Testis (tissue), 2 donors: ENCODE measurements at regions not wholly inside any gene's neighbourhood (a gene's known extent, or its start where the extent isn't known, plus 50 kb on each side); places are given as distances from the start of the nearest gene placed in this dataset.

Experiments
- DNase-seq: peaks from one replicate; pipeline ENCODE4 v3.0.0-alpha.2; 2019
- H3K27ac ChIP-seq, 2 donors: fragments of 200-600 bp; sonication (generic); one replicate each; pipeline ENCODE4 v1.5.1; 2019
- H3K27me3 ChIP-seq: fragments of 200-600 bp; sonication (generic); one replicate; pipeline ENCODE4 v1.5.1; 2019
- H3K36me3 ChIP-seq: fragments of 200-600 bp; sonication (generic); one replicate; pipeline ENCODE4 v1.5.1; 2017; ENCODE audit warnings: low read depth; ENCODE audit errors: missing control alignments
- H3K4me1 ChIP-seq: fragments of 200-600 bp; sonication (generic); one replicate; pipeline ENCODE4 v1.5.1; 2019
- H3K4me3 ChIP-seq, 2 donors: fragments of 200-600 bp; sonication (generic); one replicate each; pipeline ENCODE4 v1.5.1; 2017 to 2019
- H3K9me3 ChIP-seq: fragments of 200-600 bp; sonication (generic); one replicate; pipeline ENCODE4 v1.5.1; 2017
- CTCF ChIP-seq, 3 experiments: fragments of 450-650 bp in 2 of 3; fragments of 200-600 bp in 1 of 3; sonication (generic) in 1 of 3; IDR thresholded peaks; one replicate each; pipeline ENCODE4 v1.5.1; 2016 to 2019; ENCODE audit warnings: antibody characterized with exemption in 3 of 3, mild to moderate bottlenecking in 2 of 3, moderate library complexity in 1 of 3
- POLR2A ChIP-seq: fragments of 450-650 bp; IDR thresholded peaks from one replicate; pipeline ENCODE4 v1.6.1; 2017; ENCODE audit warnings: antibody characterized with exemption, mild to moderate bottlenecking, moderate library complexity
- WGBS, 2 donors: methylation state at CpG; one replicate each; pipeline ENCODE4 v1.1.5; 2018; 5-methylcytosine and 5-hydroxymethylcytosine counted together
- intact Hi-C: fragments of 100-400 bp; cut with DNase I; formaldehyde crosslinking; loops from one replicate; pipeline ENCODE4 v1.15.1; 2023; ENCODE audit warnings: low total_unique reads

- H3K4me1 ChIP-seq, result no peaks in the 10 kb centered on the region
- intact Hi-C loops, result no loop called here
- no peaks in the 10 kb centered on the region for H3K9me3 ChIP-seq
- no peaks in the 10 kb centered on the region for H3K36me3 ChIP-seq
- TF ChIP-seq CTCF (IDR thresholded peaks at IDR 0.05) (no peak), POLR2A (no peak)
- H3K27ac ChIP-seq, result no peak overlapping the region
- no peaks in the 10 kb centered on the region for H3K27me3 ChIP-seq
- WGBS, 2 donors, result 69 to 74% methylated on average over 3 of the region's 3 CpGs
- no peak for DNase-seq
- no peak overlapping the region for H3K4me3 ChIP-seq
These were observed 167.1 kb upstream of the TRIM24 start for GRCh38 chr7:138292951-138293350.

- DNase-seq, result no peak
- Histone ChIP-seq H3K4me1 (no peaks in the 10 kb centered on the region), H3K9me3 (no peaks in the 10 kb centered on the region), H3K4me3 (no peak overlapping the region), H3K27ac (no peak overlapping the region), H3K36me3 (no peaks in the 10 kb centered on the region), H3K27me3 (no peaks in the 10 kb centered on the region)
- TF ChIP-seq POLR2A (no peak), CTCF (IDR thresholded peaks at IDR 0.05) (no peak)
- WGBS, 2 donors, result 70 to 72% methylated on average over 3 of the region's 3 CpGs
- intact Hi-C loops, result no loop called here
These were observed 164.9 kb upstream of the TRIM24 start for GRCh38 chr7:138295049-138295637.

GRCh38 chr7:138297526-138297925 lies 162.5 kb upstream of the TRIM24 start:
- Histone ChIP-seq H3K36me3 (no peaks in the 10 kb centered on the region), H3K27me3 (no peaks in the 10 kb centered on the region), H3K27ac (no peak overlapping the region), H3K4me3 (no peak overlapping the region), H3K4me1 (no peaks in the 10 kb centered on the region), H3K9me3 (no peaks in the 10 kb centered on the region)
- intact Hi-C loops, result no loop called here
- 75 to 79% methylated on average over 3 of the region's 3 CpGs for WGBS, 2 donors
- DNase-seq, result no peak
- TF ChIP-seq POLR2A, result no peak
- TF ChIP-seq CTCF (IDR thresholded peaks at IDR 0.05), result no peak

- 83 to 90% methylated on average over 3 of the region's 3 CpGs for WGBS, 2 donors
- no peaks in the 10 kb centered on the region for H3K36me3 ChIP-seq
- no peak overlapping the region for H3K4me3 ChIP-seq
- H3K27ac ChIP-seq, result no peak overlapping the region
- intact Hi-C loops, result no loop called here
- no peak for TF ChIP-seq POLR2A
- no peaks in the 10 kb centered on the region for H3K4me1 ChIP-seq
- DNase-seq, result no peak
- H3K9me3 ChIP-seq, result no peaks in the 10 kb centered on the region
- H3K27me3 ChIP-seq, result no peaks in the 10 kb centered on the region
These were observed 161.0 kb upstream of the TRIM24 start for GRCh38 chr7:138299066-138299465.

GRCh38 chr7:138303230-138304070 lies 156.6 kb upstream of the TRIM24 start:
- H3K4me1 ChIP-seq, result no peaks in the 10 kb centered on the region
- H3K27me3 ChIP-seq, result no peaks in the 10 kb centered on the region
- no peak overlapping the region for H3K27ac ChIP-seq
- H3K36me3 ChIP-seq, result no peaks in the 10 kb centered on the region
- 97% methylated on average over 6 of the region's 6 CpGs for WGBS, 2 donors
- DNase-seq, result no peak
- no peaks in the 10 kb centered on the region for H3K9me3 ChIP-seq
- intact Hi-C loops, result no loop called here
- TF ChIP-seq CTCF (IDR thresholded peaks at IDR 0.05), result no peak
- TF ChIP-seq POLR2A, result no peak
- H3K4me3 ChIP-seq, result no peak overlapping the region
